ENCODE measurements at regions not wholly inside any gene's neighbourhood (a gene's known extent, or its start where the extent isn't known, plus 50 kb on each side); places are given as distances from the start of the nearest gene placed in this dataset.

- TF ChIP-seq CTCF (IDR thresholded peaks at IDR 0.05; ENCODE audit: borderline replicate concordance, control extremely low read depth, extremely low read depth, insufficient read depth, missing control alignments): no peak
- DNase-seq (ENCODE audit: low spot score): no peak
- in situ Hi-C loops (cut with MboI; ENCODE audit: low sequenced_read_pairs, unreplicated experiment): no loop called here
Observed at GRCh38 chr2:212918336-212918735, 233.1 kb downstream of the IKZF2 start.

- in situ Hi-C loops (cut with MboI; ENCODE audit: low sequenced_read_pairs, unreplicated experiment): no loop called here
- TF ChIP-seq CTCF (IDR thresholded peaks at IDR 0.05; ENCODE audit: borderline replicate concordance, control extremely low read depth, extremely low read depth, insufficient read depth, missing control alignments): no peak
- no peak for DNase-seq (ENCODE audit: low spot score)
Observed at GRCh38 chr2:212915121-212915782, 236.2 kb downstream of the IKZF2 start.

GRCh38 chr2:212914392-212914791 is 237.0 kb downstream of the IKZF2 start:
- in situ Hi-C loops (cut with MboI; ENCODE audit: low sequenced_read_pairs, unreplicated experiment): no loop called here
- TF ChIP-seq CTCF (IDR thresholded peaks at IDR 0.05; ENCODE audit: borderline replicate concordance, control extremely low read depth, extremely low read depth, insufficient read depth, missing control alignments): no peak
- no peak for DNase-seq (ENCODE audit: low spot score)

- in situ Hi-C loops (cut with MboI; ENCODE audit: low sequenced_read_pairs, unreplicated experiment): no loop called here
- no peak for TF ChIP-seq CTCF (IDR thresholded peaks at IDR 0.05; ENCODE audit: borderline replicate concordance, control extremely low read depth, extremely low read depth, insufficient read depth, missing control alignments)
- no peak for DNase-seq (ENCODE audit: low spot score)
Observed at GRCh38 chr2:212913640-212914306, 237.6 kb downstream of the IKZF2 start.

- DNase-seq (ENCODE audit: low spot score): no peak
- in situ Hi-C loops (cut with MboI; ENCODE audit: low sequenced_read_pairs, unreplicated experiment): no loop called here
- TF ChIP-seq CTCF (IDR thresholded peaks at IDR 0.05; ENCODE audit: borderline replicate concordance, control extremely low read depth, extremely low read depth, insufficient read depth, missing control alignments): no peak
Observed at GRCh38 chr2:212912445-212913103, 238.8 kb downstream of the IKZF2 start.

- no peak for DNase-seq (ENCODE audit: low spot score)
- in situ Hi-C loops (cut with MboI; ENCODE audit: low sequenced_read_pairs, unreplicated experiment): no loop called here
- TF ChIP-seq CTCF (IDR thresholded peaks at IDR 0.05; ENCODE audit: borderline replicate concordance, control extremely low read depth, extremely low read depth, insufficient read depth, missing control alignments): no peak
Observed at GRCh38 chr2:212911011-212911410, 240.4 kb downstream of the IKZF2 start.
